HFF-Myc (cell line): ENCODE measurements at regions not wholly inside any gene's neighbourhood (a gene's known extent, or its start where the extent isn't known, plus 50 kb on each side); places are given as distances from the start of the nearest gene placed in this dataset.

ENCODE experiments used
- DNase-seq: peaks from one replicate; pipeline ENCODE4 v3.0.0-alpha.2; 2011; ENCODE audit warnings: low read depth; ENCODE audit errors: extremely low read depth
- H3K4me3 ChIP-seq: replicated peaks from 2 replicates; pipeline ENCODE4 v1.5.1; 2011; ENCODE audit warnings: low read depth, mild to moderate bottlenecking, control low read depth, low read length
- CTCF ChIP-seq: IDR thresholded peaks from 2 replicates; pipeline ENCODE4 v1.5.1; 2012; ENCODE audit warnings: mild to moderate bottlenecking, low read depth, low read length, control low read depth; ENCODE audit errors: missing control alignments

GRCh38 chr5:135182675-135183074 is 148.6 kb upstream of the PITX1 start:
- no peak for TF ChIP-seq CTCF
- H3K4me3 ChIP-seq: no peak overlapping the region
- no peak for DNase-seq

GRCh38 chr5:135181653-135182052 is 147.6 kb upstream of the PITX1 start:
- H3K4me3 ChIP-seq: no peak overlapping the region
- TF ChIP-seq CTCF: no peak
- DNase-seq: no peak

- DNase-seq: no peak
- peak; percentile 2 for TF ChIP-seq CTCF
- no peak overlapping the region for H3K4me3 ChIP-seq
Measured at GRCh38 chr5:135179308-135179980, 145.4 kb upstream of the PITX1 start.

- no peak for TF ChIP-seq CTCF
- DNase-seq: no peak
- no peak overlapping the region for H3K4me3 ChIP-seq
Measured at GRCh38 chr5:135178476-135179155, 144.6 kb upstream of the PITX1 start.

- no peak for TF ChIP-seq CTCF
- DNase-seq: no peak
- H3K4me3 ChIP-seq: no peak overlapping the region
Measured at GRCh38 chr5:135177591-135177990, 143.6 kb upstream of the PITX1 start.

GRCh38 chr5:135176991-135177390 is 143.0 kb upstream of the PITX1 start:
- no peak for DNase-seq
- H3K4me3 ChIP-seq: no peak overlapping the region
- TF ChIP-seq CTCF: no peak
